ENCODE measurements at regions not wholly inside any gene's neighbourhood (a gene's known extent, or its start where the extent isn't known, plus 50 kb on each side); places are given as distances from the start of the nearest gene placed in this dataset.
"Not testable (repeated sequence)": the region's sequence is repeated elsewhere in the genome, so short reads cannot be mapped to it uniquely, and the experiment has no call there.

- DNase-seq: no peak
Measured at GRCh38 chr1:73026114-73026513, 743.8 kb upstream of the NEGR1 start.

GRCh38 chr1:73009938-73010337 is 727.6 kb upstream of the NEGR1 start:
- DNase-seq: no peak

- DNase-seq: no peak
Measured at GRCh38 chr1:73009311-73009710, 727.0 kb upstream of the NEGR1 start.

- DNase-seq: no peak
Measured at GRCh38 chr1:72997624-72998023, 715.3 kb upstream of the NEGR1 start.

GRCh38 chr1:72997041-72997440 is 714.7 kb upstream of the NEGR1 start:
- no peak for DNase-seq

GRCh38 chr1:72987871-72988270 is 705.5 kb upstream of the NEGR1 start:
- DNase-seq: not testable (repeated sequence)

GRCh38 chr1:72986591-72987290 is 704.4 kb upstream of the NEGR1 start:
- no peak for DNase-seq

- DNase-seq: not testable (repeated sequence)
Measured at GRCh38 chr1:72985024-72985423, 702.7 kb upstream of the NEGR1 start.

- not testable (repeated sequence) for DNase-seq
Measured at GRCh38 chr1:72983011-72983410, 700.7 kb upstream of the NEGR1 start.

GRCh38 chr1:72969461-72969860 is 687.1 kb upstream of the NEGR1 start:
- no peak for DNase-seq

- DNase-seq: no peak
Measured at GRCh38 chr1:72954943-72955342, 672.6 kb upstream of the NEGR1 start.

- DNase-seq: not testable (repeated sequence)
Measured at GRCh38 chr1:72950900-72951299, 668.6 kb upstream of the NEGR1 start.

- DNase-seq: peak; percentile 19
Measured at GRCh38 chr1:72946903-72947499, 664.7 kb upstream of the NEGR1 start.

GRCh38 chr1:72942008-72942407 is 659.7 kb upstream of the NEGR1 start:
- no peak for DNase-seq

- DNase-seq: no peak
Measured at GRCh38 chr1:72938408-72938807, 656.1 kb upstream of the NEGR1 start.

GRCh38 chr1:72937905-72938304 is 655.6 kb upstream of the NEGR1 start:
- DNase-seq: no peak

- DNase-seq: no peak
Measured at GRCh38 chr1:72936942-72937341, 654.6 kb upstream of the NEGR1 start.

- DNase-seq: no peak
Measured at GRCh38 chr1:72936151-72936740, 653.9 kb upstream of the NEGR1 start.

- no peak for DNase-seq
Measured at GRCh38 chr1:72932025-72932424, 649.7 kb upstream of the NEGR1 start.

- no peak for DNase-seq
Measured at GRCh38 chr1:72930528-72930927, 648.2 kb upstream of the NEGR1 start.

GRCh38 chr1:72918940-72919339 is 636.6 kb upstream of the NEGR1 start:
- no peak for DNase-seq

- no peak for DNase-seq
Measured at GRCh38 chr1:72917920-72918319, 635.6 kb upstream of the NEGR1 start.

- DNase-seq: peak; percentile 59
Measured at GRCh38 chr1:72915581-72915980, 633.2 kb upstream of the NEGR1 start.

- DNase-seq: no peak
Measured at GRCh38 chr1:72911656-72912055, 629.3 kb upstream of the NEGR1 start.
